Choroid plexus epithelial cell (primary cell): ENCODE measurements at regions not wholly inside any gene's neighbourhood (a gene's known extent, or its start where the extent isn't known, plus 50 kb on each side); places are given as distances from the start of the nearest gene placed in this dataset.

Experiments used
- DNase-seq: peaks from one replicate; pipeline ENCODE4 v3.0.0-alpha.2; 2010; ENCODE audit warnings: low read depth
- H3K4me3 ChIP-seq: 2 replicates; pipeline ENCODE4 v1.5.1; 2011; ENCODE audit warnings: low read depth, mild to moderate bottlenecking, control low read depth, low read length, moderate library complexity
- CTCF ChIP-seq: conservative IDR thresholded peaks from 2 replicates; pipeline ENCODE4 v1.5.1; 2011; ENCODE audit warnings: low read depth, mild to moderate bottlenecking, control low read depth, inconsistent platforms, low read length, moderate library complexity

GRCh38 chr1:192751260-192751659, 57.6 kb upstream of the RGS2 start:
- H3K4me3 ChIP-seq, result no peak overlapping the region
- no peak for DNase-seq
- TF ChIP-seq CTCF, result no peak

GRCh38 chr1:192756314-192756713, 52.5 kb upstream of the RGS2 start:
- no peak overlapping the region for H3K4me3 ChIP-seq
- no peak for TF ChIP-seq CTCF
- no peak for DNase-seq

DNA sequence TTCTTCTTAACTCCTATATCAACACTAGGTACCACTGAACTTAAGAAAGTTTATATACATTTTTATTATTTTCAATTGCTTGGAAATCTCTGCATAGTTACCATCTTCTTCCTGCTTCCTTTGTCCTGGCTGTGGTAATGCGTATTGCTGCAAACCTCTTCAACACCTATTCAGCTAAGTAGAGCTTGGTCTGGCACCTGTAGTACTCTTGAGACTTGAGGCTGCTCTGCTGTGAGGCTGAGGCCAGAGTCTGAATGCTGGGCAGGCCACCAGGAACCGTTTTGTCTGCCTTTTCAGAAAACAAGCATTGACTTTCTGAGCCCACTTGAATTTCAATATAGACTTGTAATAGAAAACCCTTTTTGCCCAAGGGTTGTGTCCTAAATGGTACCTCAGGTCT, 52.0 kb upstream of the RGS2 start:
- no peak for DNase-seq
- TF ChIP-seq CTCF, result no peak
- no peak overlapping the region for H3K4me3 ChIP-seq

- H3K4me3 ChIP-seq, result no peak overlapping the region
- TF ChIP-seq CTCF, result no peak
- no peak for DNase-seq
Observed at GRCh38 chr1:192758492-192758891, 50.3 kb upstream of the RGS2 start.
